Esophagus squamous epithelium (tissue), 4 donors: ENCODE measurements at regions not wholly inside any gene's neighbourhood (a gene's known extent, or its start where the extent isn't known, plus 50 kb on each side); places are given as distances from the start of the nearest gene placed in this dataset.

Experiments
- CTCF ChIP-seq, 6 experiments: fragments of 450-650 bp in 4 of 6; fragments of 200-600 bp in 2 of 6; sonication (generic) in 2 of 6; IDR thresholded peaks; one replicate each; pipeline ENCODE4 v1.5.1; 2016 to 2019; ENCODE audit warnings: antibody characterized with exemption in 6 of 6, mild to moderate bottlenecking in 4 of 6, moderate library complexity in 4 of 6
- POLR2A ChIP-seq, 4 donors: fragments of 450-650 bp; IDR thresholded peaks; one replicate each; pipeline ENCODE4 v1.6.1; 2017; ENCODE audit warnings: antibody characterized with exemption in 4 of 4, mild to moderate bottlenecking in 4 of 4, moderate library complexity in 3 of 4

- no peak for TF ChIP-seq CTCF (IDR thresholded peaks at IDR 0.05)
- no peak for TF ChIP-seq POLR2A (IDR thresholded peaks at IDR 0.05)
These were observed 141.7 kb upstream of the SERPINE2 start for GRCh38 chr2:224180810-224181209.
